ENCODE measurements at regions not wholly inside any gene's neighbourhood (a gene's known extent, or its start where the extent isn't known, plus 50 kb on each side); places are given as distances from the start of the nearest gene placed in this dataset.

DNA sequence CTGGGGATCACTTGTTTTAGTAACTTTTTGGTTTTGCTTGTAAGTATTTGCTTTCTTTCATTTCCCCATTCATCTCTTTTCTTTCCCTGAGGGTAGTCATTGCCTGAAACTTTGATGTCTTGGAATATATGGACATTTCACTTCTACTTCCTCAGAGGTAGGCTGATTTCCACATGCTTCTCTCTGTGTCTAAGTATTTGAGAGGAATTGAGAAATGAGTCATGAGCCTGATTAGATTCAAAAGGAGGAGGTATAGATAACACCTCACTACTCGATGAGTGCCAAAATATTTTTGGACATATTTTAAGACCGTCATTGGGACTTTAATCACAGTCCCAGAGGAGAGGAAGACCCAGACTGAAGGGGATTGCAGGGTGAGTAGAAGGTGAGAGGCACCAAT is 480.1 kb upstream of the SGO1 start:
- no peak for DNase-seq (ENCODE audit: low read depth)
- no peak overlapping the region for H3K4me3 ChIP-seq (ENCODE audit: low read depth, low read length)
- no peaks in the 10 kb centered on the region for H3K27me3 ChIP-seq (ENCODE audit: control insufficient read depth, insufficient read depth, low read length)
- no peaks in the 10 kb centered on the region for H3K36me3 ChIP-seq (ENCODE audit: control insufficient read depth, insufficient read depth, low read length)
- TF ChIP-seq CTCF (IDR thresholded peaks at IDR 0.05; ENCODE audit: insufficient read depth, low read length, poor library complexity, severe bottlenecking): no peak

- H3K36me3 ChIP-seq (ENCODE audit: control insufficient read depth, insufficient read depth, low read length): no peaks in the 10 kb centered on the region
- H3K4me3 ChIP-seq (ENCODE audit: low read depth, low read length): no peak overlapping the region
- H3K27me3 ChIP-seq (ENCODE audit: control insufficient read depth, insufficient read depth, low read length): no peaks in the 10 kb centered on the region
- no peak for TF ChIP-seq CTCF (IDR thresholded peaks at IDR 0.05; ENCODE audit: insufficient read depth, low read length, poor library complexity, severe bottlenecking)
- DNase-seq (ENCODE audit: low read depth): peak; percentile 32
Observed at GRCh38 chr3:20658491-20658890, 472.5 kb upstream of the SGO1 start.

- Histone ChIP-seq H3K27me3 (ENCODE audit: control insufficient read depth, insufficient read depth, low read length) (no peaks in the 10 kb centered on the region), H3K4me3 (ENCODE audit: low read depth, low read length) (no peak overlapping the region), H3K36me3 (ENCODE audit: control insufficient read depth, insufficient read depth, low read length) (no peaks in the 10 kb centered on the region)
- no peak for DNase-seq (ENCODE audit: low read depth)
- no peak for TF ChIP-seq CTCF (IDR thresholded peaks at IDR 0.05; ENCODE audit: insufficient read depth, low read length, poor library complexity, severe bottlenecking)
Observed at GRCh38 chr3:20657560-20657959, 471.6 kb upstream of the SGO1 start.

- Histone ChIP-seq H3K4me3 (ENCODE audit: low read depth, low read length) (no peak overlapping the region), H3K36me3 (ENCODE audit: control insufficient read depth, insufficient read depth, low read length) (no peaks in the 10 kb centered on the region), H3K27me3 (ENCODE audit: control insufficient read depth, insufficient read depth, low read length) (no peaks in the 10 kb centered on the region)
- DNase-seq (ENCODE audit: low read depth): no peak
- TF ChIP-seq CTCF (IDR thresholded peaks at IDR 0.05; ENCODE audit: insufficient read depth, low read length, poor library complexity, severe bottlenecking): no peak
Observed at GRCh38 chr3:20652231-20652986, 466.4 kb upstream of the SGO1 start.

- Histone ChIP-seq H3K4me3 (ENCODE audit: low read depth, low read length) (no peak overlapping the region), H3K36me3 (ENCODE audit: control insufficient read depth, insufficient read depth, low read length) (no peaks in the 10 kb centered on the region), H3K27me3 (ENCODE audit: control insufficient read depth, insufficient read depth, low read length) (no peaks in the 10 kb centered on the region)
- TF ChIP-seq CTCF (IDR thresholded peaks at IDR 0.05; ENCODE audit: insufficient read depth, low read length, poor library complexity, severe bottlenecking): no peak
- no peak for DNase-seq (ENCODE audit: low read depth)
Observed at GRCh38 chr3:20648921-20649381, 462.9 kb upstream of the SGO1 start.

DNA sequence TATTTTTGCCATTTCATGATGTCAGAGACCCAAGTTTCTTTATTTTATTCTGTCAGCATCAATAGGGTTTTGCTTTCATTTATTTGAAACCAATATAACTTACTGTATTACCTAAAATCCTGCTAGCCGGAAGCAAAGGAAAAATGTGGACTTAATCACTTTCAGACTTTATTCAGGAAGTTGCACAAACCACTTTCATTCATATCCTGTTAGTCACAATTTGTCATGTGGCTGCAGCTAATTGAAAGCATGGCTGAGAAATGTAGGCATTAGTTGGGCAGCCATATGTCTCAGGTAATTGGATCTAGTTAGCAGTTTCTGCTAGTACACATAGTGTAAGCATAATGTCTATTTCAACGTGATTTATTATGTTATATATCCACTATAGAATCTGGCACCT is 462.3 kb upstream of the SGO1 start:
- peak; percentile 29 for DNase-seq (ENCODE audit: low read depth)

More for the DNA sequence above, 462.3 kb upstream of the SGO1 start:
- no peak for TF ChIP-seq CTCF (IDR thresholded peaks at IDR 0.05; ENCODE audit: insufficient read depth, low read length, poor library complexity, severe bottlenecking)
- Histone ChIP-seq H3K36me3 (ENCODE audit: control insufficient read depth, insufficient read depth, low read length) (no peaks in the 10 kb centered on the region), H3K27me3 (ENCODE audit: control insufficient read depth, insufficient read depth, low read length) (no peaks in the 10 kb centered on the region), H3K4me3 (ENCODE audit: low read depth, low read length) (no peak overlapping the region)
